ES-I3 (cell line): ENCODE measurements at regions not wholly inside any gene's neighbourhood (a gene's known extent, or its start where the extent isn't known, plus 50 kb on each side); places are given as distances from the start of the nearest gene placed in this dataset.
"Not testable (repeated sequence)": the region's sequence is repeated elsewhere in the genome, so short reads cannot be mapped to it uniquely, and the experiment has no call there.

Experiments
- H3K36me3 ChIP-seq: 2 replicates; pipeline ENCODE4 v1.6.1; 2013; ENCODE audit warnings: mild to moderate bottlenecking, low read length, control low read depth, moderate library complexity; ENCODE audit not compliant: insufficient read depth
- H3K4me1 ChIP-seq: 2 replicates; pipeline ENCODE4 v1.6.1; 2013; ENCODE audit warnings: mild to moderate bottlenecking, control low read depth, low read length; ENCODE audit not compliant: insufficient read depth
- H3K9ac ChIP-seq: 2 replicates; pipeline ENCODE4 v1.6.1; 2013; ENCODE audit warnings: low read depth, mild to moderate bottlenecking, low read length, moderate library complexity
- H3K9me3 ChIP-seq: 2 replicates; pipeline ENCODE4 v1.6.1; 2013; ENCODE audit warnings: mild to moderate bottlenecking, low read length, moderate library complexity; ENCODE audit not compliant: control insufficient read depth, insufficient read depth

- no peaks in the 10 kb centered on the region; the same call in 1 of the 2 replicates for H3K4me1 ChIP-seq
These were observed 95.5 kb upstream of the CPEB2 start for GRCh38 chr4:14906805-14907204.

DNA sequence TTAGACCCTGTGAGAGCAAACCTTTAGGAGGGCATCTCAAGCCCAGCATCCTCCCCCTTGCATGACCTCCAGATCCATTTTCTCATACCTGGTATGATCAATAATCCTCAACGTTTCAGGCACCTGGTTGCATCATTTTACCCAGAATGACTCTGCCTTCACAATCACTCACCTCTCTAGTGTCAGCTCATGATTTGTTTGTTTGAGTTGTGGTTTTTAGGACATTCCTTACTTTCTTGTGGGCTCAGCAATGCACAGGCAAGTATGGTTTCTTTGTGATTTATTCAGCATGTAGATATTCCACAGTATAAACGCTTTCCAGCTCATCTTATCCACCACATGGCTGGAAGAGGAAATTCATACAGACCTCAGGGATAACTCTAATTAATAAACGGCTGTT, 93.6 kb upstream of the CPEB2 start:
- H3K4me1 ChIP-seq = no peaks in the 10 kb centered on the region; the same call in 1 of the 2 replicates
- no peaks in the 10 kb centered on the region for H3K36me3 ChIP-seq
- H3K9ac ChIP-seq = no peak overlapping the region
- no peaks in the 10 kb centered on the region for H3K9me3 ChIP-seq

More at GRCh38 chr4:14906805-14907204, 95.5 kb upstream of the CPEB2 start:
- no peaks in the 10 kb centered on the region for H3K9me3 ChIP-seq
- no peaks in the 10 kb centered on the region for H3K36me3 ChIP-seq
- no peak overlapping the region for H3K9ac ChIP-seq

GRCh38 chr4:14910411-14910810, 91.9 kb upstream of the CPEB2 start:
- Histone ChIP-seq H3K4me1 (no peaks in the 10 kb centered on the region), H3K36me3 (no peaks in the 10 kb centered on the region), H3K9ac (no peak overlapping the region), H3K9me3 (no peaks in the 10 kb centered on the region)

DNA sequence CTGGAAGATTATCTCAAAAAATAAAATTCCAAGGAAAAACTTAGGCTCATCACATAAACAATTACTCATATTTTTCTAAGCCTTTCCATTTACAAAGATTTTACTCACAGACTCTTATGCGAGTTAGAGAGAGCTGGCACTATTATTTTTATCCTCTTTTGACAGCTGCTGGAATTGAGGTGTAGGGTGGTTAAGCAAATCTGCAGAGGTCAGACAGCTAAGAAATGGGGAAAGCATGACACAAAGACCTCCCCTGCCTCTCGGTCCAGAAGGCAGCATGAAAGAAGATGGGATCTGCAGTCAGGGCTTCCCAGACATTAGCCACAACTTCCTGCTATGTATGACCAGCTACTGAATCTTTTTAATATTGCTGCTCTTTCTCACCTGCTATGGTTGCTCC, 89.9 kb upstream of the CPEB2 start:
- no peaks in the 10 kb centered on the region for H3K4me1 ChIP-seq
- no peaks in the 10 kb centered on the region for H3K9me3 ChIP-seq
- no peaks in the 10 kb centered on the region for H3K36me3 ChIP-seq
- H3K9ac ChIP-seq = no peak overlapping the region

DNA sequence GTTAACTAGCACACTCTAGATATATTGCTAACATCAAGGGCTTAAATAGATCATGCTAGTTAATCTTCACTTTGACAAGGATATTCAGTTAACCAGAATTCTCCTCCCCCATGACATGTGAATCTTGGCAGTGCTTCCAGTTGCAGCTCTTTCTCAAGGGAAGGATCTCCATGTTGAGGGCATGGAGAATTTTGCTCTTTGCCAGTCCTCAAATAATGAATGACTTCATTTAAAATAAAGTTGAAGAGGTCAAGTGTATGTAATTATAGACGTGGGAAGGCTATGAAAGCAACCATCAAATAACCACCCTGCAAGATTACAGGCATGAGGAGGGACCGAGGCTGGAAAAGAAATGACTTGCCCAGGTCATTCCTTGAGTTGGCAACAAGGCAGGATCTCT, 87.3 kb upstream of the CPEB2 start:
- H3K36me3 ChIP-seq = no peaks in the 10 kb centered on the region; the same call in 1 of the 2 replicates
- H3K4me1 ChIP-seq = no peaks in the 10 kb centered on the region
- H3K9ac ChIP-seq = no peak overlapping the region
- no peaks in the 10 kb centered on the region for H3K9me3 ChIP-seq

GRCh38 chr4:14916554-14917297, 85.6 kb upstream of the CPEB2 start:
- Histone ChIP-seq H3K9me3 (no peaks in the 10 kb centered on the region), H3K4me1 (no peaks in the 10 kb centered on the region), H3K9ac (no peak overlapping the region), H3K36me3 (no peaks in the 10 kb centered on the region; the same call in 1 of the 2 replicates)

GRCh38 chr4:14917298-14917633, 85.0 kb upstream of the CPEB2 start:
- H3K36me3 ChIP-seq = no peaks in the 10 kb centered on the region; the same call in 1 of the 2 replicates
- H3K4me1 ChIP-seq = no peaks in the 10 kb centered on the region
- H3K9ac ChIP-seq = no peak overlapping the region
- H3K9me3 ChIP-seq = no peaks in the 10 kb centered on the region

DNA sequence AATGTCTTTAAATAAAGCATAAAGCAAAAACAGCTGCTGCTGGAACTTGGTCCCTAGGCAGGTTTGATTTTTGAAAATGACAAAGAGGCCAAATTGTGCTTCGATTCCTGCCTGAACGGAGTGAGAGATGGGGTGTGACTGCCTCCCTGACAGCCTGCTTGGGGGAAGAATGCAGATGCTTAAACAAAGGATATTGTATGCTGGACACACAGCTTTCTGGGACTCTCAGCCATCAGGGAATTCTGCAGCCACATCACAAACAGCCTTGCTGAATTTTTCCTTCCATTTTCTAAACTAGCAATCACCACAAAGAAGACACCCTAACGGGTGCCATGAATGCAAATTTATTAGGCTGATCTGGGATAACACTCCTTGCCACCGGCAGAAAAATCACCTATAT, 83.9 kb upstream of the CPEB2 start:
- H3K9me3 ChIP-seq = no peaks in the 10 kb centered on the region
- H3K36me3 ChIP-seq = no peaks in the 10 kb centered on the region; the same call in 1 of the 2 replicates
- H3K4me1 ChIP-seq = no peaks in the 10 kb centered on the region
- no peak overlapping the region for H3K9ac ChIP-seq

DNA sequence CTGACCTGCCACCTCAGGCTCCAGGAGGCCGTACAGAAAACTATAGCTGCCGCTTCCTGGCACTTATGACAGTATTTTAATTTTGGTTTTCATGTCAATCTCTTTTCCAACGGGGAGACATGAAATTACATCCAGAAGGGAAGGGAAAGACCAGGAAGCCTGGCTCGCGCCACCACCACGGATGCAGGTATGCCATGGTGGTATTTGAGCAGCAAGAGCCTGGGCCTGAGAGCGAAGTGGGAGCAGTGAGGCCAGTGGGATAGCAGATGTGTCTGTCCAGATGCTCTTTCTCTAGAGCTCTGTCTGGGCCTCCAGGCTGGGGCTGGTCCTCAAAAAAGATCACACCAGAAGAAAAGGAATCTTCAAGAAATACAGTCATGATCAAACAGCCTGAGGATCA, 82.5 kb upstream of the CPEB2 start:
- H3K9ac ChIP-seq = no peak overlapping the region
- no peaks in the 10 kb centered on the region for H3K9me3 ChIP-seq
- no peaks in the 10 kb centered on the region for H3K4me1 ChIP-seq
- H3K36me3 ChIP-seq = no peaks in the 10 kb centered on the region; the same call in 1 of the 2 replicates

DNA sequence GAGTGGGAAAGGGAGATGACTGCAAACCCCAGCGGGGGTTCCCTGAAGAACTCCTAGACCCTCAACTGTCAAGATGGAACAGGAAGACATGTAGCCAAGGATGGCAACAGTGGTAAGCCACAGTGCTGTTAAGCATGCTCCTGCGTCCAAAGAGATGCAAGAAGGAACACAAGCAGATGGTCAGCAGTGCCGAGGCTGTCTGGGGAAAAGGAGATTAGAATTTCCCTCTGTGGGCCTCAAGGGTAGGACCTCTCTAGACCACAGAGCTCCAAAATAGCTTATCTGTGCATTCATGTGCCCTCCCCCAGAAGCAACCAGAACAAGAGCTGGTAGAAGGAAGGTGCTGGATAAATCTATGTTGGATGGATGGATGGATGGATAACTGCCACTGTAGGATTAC, 82.0 kb upstream of the CPEB2 start:
- Histone ChIP-seq H3K36me3 (no peaks in the 10 kb centered on the region; the same call in 1 of the 2 replicates), H3K9ac (no peak overlapping the region), H3K4me1 (no peaks in the 10 kb centered on the region), H3K9me3 (no peaks in the 10 kb centered on the region)

DNA sequence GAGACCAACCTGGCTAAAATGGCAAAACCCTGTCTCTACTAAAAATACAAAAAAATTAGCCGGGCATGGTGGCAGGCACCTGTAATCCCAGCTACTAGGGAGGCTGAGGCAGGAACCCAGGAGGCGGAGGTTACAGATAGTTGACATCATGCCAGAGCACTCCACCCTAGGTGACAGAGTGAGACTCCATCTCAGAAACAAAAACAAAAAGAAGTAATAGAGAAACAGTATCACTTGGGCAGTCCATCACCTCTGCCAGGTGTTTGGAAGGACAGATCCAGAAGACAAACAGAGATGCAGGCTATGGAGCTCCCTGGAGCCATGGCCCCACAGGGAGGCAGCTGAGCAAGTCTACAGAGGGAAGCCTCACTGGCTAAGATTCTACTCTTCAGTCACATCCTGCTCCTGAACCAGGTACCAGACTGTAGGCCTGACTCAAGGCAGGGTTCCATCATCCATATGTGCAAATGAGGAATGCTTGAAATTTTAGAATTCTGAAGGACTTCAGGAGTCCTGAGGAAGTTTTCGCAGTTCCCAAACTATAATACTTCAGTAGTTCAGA, 81.4 kb upstream of the CPEB2 start:
- no peaks in the 10 kb centered on the region; the same call in 1 of the 2 replicates for H3K36me3 ChIP-seq
- no peaks in the 10 kb centered on the region for H3K9me3 ChIP-seq
- no peaks in the 10 kb centered on the region for H3K4me1 ChIP-seq
- H3K9ac ChIP-seq = no peak overlapping the region

DNA sequence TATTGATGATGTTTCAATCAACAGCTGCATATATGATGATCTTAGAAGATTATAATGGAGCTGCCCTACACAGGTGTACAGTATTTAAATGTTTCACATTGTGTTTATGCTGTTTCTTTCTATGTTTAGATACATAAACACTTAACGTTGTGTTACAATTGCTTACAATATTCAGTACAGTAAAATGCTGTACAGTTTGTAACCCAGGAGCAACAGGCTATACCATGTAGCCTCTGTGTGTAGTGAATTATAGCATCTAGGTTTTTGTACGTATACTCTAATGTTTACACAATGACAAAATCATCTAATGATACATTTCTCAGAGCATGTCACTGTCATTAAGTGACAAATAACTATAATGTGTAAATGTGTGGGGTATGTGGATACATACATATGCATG, 80.5 kb upstream of the CPEB2 start:
- H3K9ac ChIP-seq, H3K36me3 ChIP-seq, H3K4me1 ChIP-seq, H3K9me3 ChIP-seq: not testable (repeated sequence)

GRCh38 chr4:14924076-14924811, 78.0 kb upstream of the CPEB2 start:
- Histone ChIP-seq H3K4me1 (no peaks in the 10 kb centered on the region), H3K9me3 (no peaks in the 10 kb centered on the region), H3K36me3 (no peaks in the 10 kb centered on the region), H3K9ac (no peak overlapping the region)

DNA sequence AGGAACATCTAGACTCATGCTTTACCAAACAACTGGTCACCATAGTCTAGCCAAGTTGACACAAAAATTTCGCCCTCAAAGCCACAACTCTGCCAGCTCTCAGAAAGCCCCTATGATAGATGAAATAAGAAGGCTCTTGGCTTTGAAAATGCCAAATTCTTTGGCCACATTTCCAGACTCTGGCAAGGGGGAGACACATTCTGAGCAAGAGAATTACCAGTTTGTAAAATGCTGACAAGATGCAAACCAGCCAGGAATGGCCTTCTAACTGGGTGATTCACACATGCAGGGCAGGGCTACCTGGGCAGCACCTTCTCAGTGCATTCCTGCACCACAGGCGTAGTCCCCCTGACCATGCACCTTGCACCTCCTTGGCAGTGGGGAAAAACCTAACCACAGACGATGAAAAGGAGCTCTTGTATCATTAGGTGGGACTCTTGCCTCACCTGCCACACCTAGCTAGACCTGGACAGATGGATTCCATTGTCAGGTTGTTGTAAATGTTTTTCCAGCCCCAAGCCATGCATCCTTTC, 77.4 kb upstream of the CPEB2 start:
- Histone ChIP-seq H3K4me1 (no peaks in the 10 kb centered on the region), H3K9me3 (no peaks in the 10 kb centered on the region), H3K36me3 (no peaks in the 10 kb centered on the region), H3K9ac (no peak overlapping the region)

DNA sequence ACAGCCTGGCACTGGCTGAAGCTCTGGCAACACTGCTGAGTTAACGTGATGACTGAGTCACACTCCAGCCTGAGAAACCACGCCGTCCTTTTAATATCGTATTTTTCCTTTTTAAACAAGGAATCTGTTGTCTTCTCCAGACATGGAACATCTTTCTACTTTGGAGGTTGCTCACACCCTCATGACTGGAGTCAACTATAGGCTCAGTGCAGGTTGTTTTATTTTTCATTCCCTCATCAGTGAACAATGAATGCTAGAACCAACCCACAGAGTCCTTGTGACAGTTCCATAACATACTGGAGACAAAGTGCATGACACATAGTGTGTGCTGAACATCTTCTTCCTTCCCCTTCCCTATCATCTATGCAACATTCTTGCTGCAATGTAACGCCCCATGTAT, 76.8 kb upstream of the CPEB2 start:
- H3K36me3 ChIP-seq = no peaks in the 10 kb centered on the region
- no peaks in the 10 kb centered on the region for H3K9me3 ChIP-seq
- H3K9ac ChIP-seq = no peak overlapping the region
- H3K4me1 ChIP-seq = no peaks in the 10 kb centered on the region
